HEK293 (cell line): ENCODE measurements at regions not wholly inside any gene's neighbourhood (a gene's known extent, or its start where the extent isn't known, plus 50 kb on each side); places are given as distances from the start of the nearest gene placed in this dataset.
"Not testable (repeated sequence)": the region's sequence is repeated elsewhere in the genome, so short reads cannot be mapped to it uniquely, and the experiment has no call there.

Experiments
- AEBP2 ChIP-seq: fragments of 450-650 bp; formaldehyde crosslinking; IDR thresholded peaks from 2 replicates; pipeline ENCODE4 v1.5.1; 2016; ENCODE audit warnings: missing biosample characterization, missing genetic modification characterization, borderline replicate concordance
- CTCF ChIP-seq: fragments of 450-650 bp; formaldehyde crosslinking; IDR thresholded peaks from 2 replicates; pipeline ENCODE4 v1.5.1; 2016; ENCODE audit warnings: missing biosample characterization, missing genetic modification characterization
- KLF9 ChIP-seq: fragments of 450-650 bp; formaldehyde crosslinking; IDR thresholded peaks from 2 replicates; pipeline ENCODE4 v1.5.1; 2016; ENCODE audit warnings: missing biosample characterization, missing genetic modification characterization, low read depth
- PATZ1 ChIP-seq: fragments of 450-650 bp; formaldehyde crosslinking; IDR thresholded peaks from 2 replicates; pipeline ENCODE4 v1.5.1; 2016; ENCODE audit warnings: missing biosample characterization, missing genetic modification characterization
- PRDM1 ChIP-seq: fragments of 450-650 bp; formaldehyde crosslinking; IDR thresholded peaks from 2 replicates; pipeline ENCODE4; 2016; ENCODE audit warnings: missing biosample characterization, missing genetic modification characterization
- ZBTB49 ChIP-seq: fragments of 450-650 bp; formaldehyde crosslinking; IDR thresholded peaks from 2 replicates; pipeline ENCODE4 v1.5.1; 2016; ENCODE audit warnings: missing biosample characterization, missing genetic modification characterization, low read depth
- ZFP3 ChIP-seq: fragments of 450-650 bp; formaldehyde crosslinking; IDR thresholded peaks from 2 replicates; pipeline ENCODE4 v1.5.1; 2016; ENCODE audit warnings: low read depth, missing biosample characterization, missing genetic modification characterization
- ZFP69B ChIP-seq: fragments of 450-650 bp; formaldehyde crosslinking; IDR thresholded peaks from 2 replicates; pipeline ENCODE4 v1.5.1; 2016; ENCODE audit warnings: missing biosample characterization, missing genetic modification characterization
- ZNF138 ChIP-seq: fragments of 450-650 bp; formaldehyde crosslinking; IDR thresholded peaks from 2 replicates; pipeline ENCODE4 v1.5.1; 2016; ENCODE audit warnings: missing biosample characterization, missing genetic modification characterization, borderline replicate concordance
- ZNF140 ChIP-seq: fragments of 450-650 bp; formaldehyde crosslinking; IDR thresholded peaks from 2 replicates; pipeline ENCODE4 v1.5.1; 2016; ENCODE audit warnings: missing biosample characterization, missing genetic modification characterization
- ZNF146 ChIP-seq: fragments of 450-650 bp; formaldehyde crosslinking; IDR thresholded peaks from 2 replicates; pipeline ENCODE4 v1.5.1; 2016; ENCODE audit warnings: missing biosample characterization, missing genetic modification characterization

GRCh38 chr9:67175167-67175566, 182.8 kb upstream of the SPATA31A3 start:
- TF ChIP-seq ZNF138 (tag by site-specific recombination); CTCF (tag by site-specific recombination); AEBP2 (tag by site-specific recombination); ZNF146 (tag by site-specific recombination); ZBTB49 (tag by site-specific recombination); KLF9 (tag by site-specific recombination); ZNF140 (tag by site-specific recombination); PATZ1 (tag by site-specific recombination); ZFP69B; PRDM1; ZFP3 (tag by site-specific recombination): not testable (repeated sequence)
